GM21423 (cell line): ENCODE measurements at regions not wholly inside any gene's neighbourhood (a gene's known extent, or its start where the extent isn't known, plus 50 kb on each side); places are given as distances from the start of the nearest gene placed in this dataset.

ENCODE experiments used
- ATAC-seq: cut with Tn5 transposase; IDR thresholded peaks from one replicate; pipeline ENCODE4 v1.9.1; 2021; ENCODE audit warnings: mild to moderate bottlenecking, moderate library complexity; ENCODE audit not compliant: unreplicated experiment

- ATAC-seq: no peak
Measured at GRCh38 chr2:151157000-151157735, 104.5 kb downstream of the RBM43 start.

- ATAC-seq: no peak
Measured at GRCh38 chr2:151156431-151156830, 105.2 kb downstream of the RBM43 start.

GRCh38 chr2:151153601-151154000 is 108.1 kb downstream of the RBM43 start:
- ATAC-seq: no peak

GRCh38 chr2:151150331-151151320 is 111.0 kb downstream of the RBM43 start:
- no peak for ATAC-seq

- ATAC-seq: no peak
Measured at GRCh38 chr2:151138507-151138906, 123.2 kb downstream of the RBM43 start.

- no peak for ATAC-seq
Measured at GRCh38 chr2:151137526-151137925, 124.1 kb downstream of the RBM43 start.

- ATAC-seq: no peak
Measured at GRCh38 chr2:151120011-151120410, 141.7 kb downstream of the RBM43 start.

- no peak for ATAC-seq
Measured at GRCh38 chr2:151119374-151119773, 142.3 kb downstream of the RBM43 start.

- no peak for ATAC-seq
Measured at GRCh38 chr2:151118269-151118668, 143.4 kb downstream of the RBM43 start.

GRCh38 chr2:151114874-151115273 is 146.8 kb downstream of the RBM43 start:
- ATAC-seq: no peak

- no peak for ATAC-seq
Measured at GRCh38 chr2:151113318-151113717, 148.3 kb downstream of the RBM43 start.

- ATAC-seq: no peak
Measured at GRCh38 chr2:151111599-151112278, 149.9 kb downstream of the RBM43 start.

GRCh38 chr2:151106805-151107506 is 154.7 kb downstream of the RBM43 start:
- no peak for ATAC-seq

- ATAC-seq: no peak
Measured at GRCh38 chr2:151103551-151103950, 158.1 kb downstream of the RBM43 start.

- no peak for ATAC-seq
Measured at GRCh38 chr2:151102226-151102625, 159.4 kb downstream of the RBM43 start.

- no peak for ATAC-seq
Measured at GRCh38 chr2:151098841-151099240, 162.8 kb downstream of the RBM43 start.

- ATAC-seq: no peak
Measured at GRCh38 chr2:151097895-151098294, 163.8 kb downstream of the RBM43 start.

GRCh38 chr2:151097128-151097527 is 164.5 kb downstream of the RBM43 start:
- ATAC-seq: no peak

GRCh38 chr2:151096235-151096634 is 165.4 kb downstream of the RBM43 start:
- no peak for ATAC-seq

- ATAC-seq: no peak
Measured at GRCh38 chr2:151095463-151095862, 166.2 kb downstream of the RBM43 start.

GRCh38 chr2:151091583-151091982 is 170.1 kb downstream of the RBM43 start:
- no peak for ATAC-seq
